GM12874 (cell line): ENCODE measurements at regions not wholly inside any gene's neighbourhood (a gene's known extent, or its start where the extent isn't known, plus 50 kb on each side); places are given as distances from the start of the nearest gene placed in this dataset.

Experiments
- CTCF ChIP-seq: IDR thresholded peaks from 2 replicates; pipeline ENCODE4 v1.5.1; 2011; ENCODE audit warnings: low read depth, mild to moderate bottlenecking, control low read depth, low read length, moderate library complexity; ENCODE audit not compliant: insufficient read depth

- no peak for TF ChIP-seq CTCF
These were observed 2144.7 kb downstream of the PCDH7 start for GRCh38 chr4:32864713-32865351.

- no peak for TF ChIP-seq CTCF
These were observed 2156.4 kb downstream of the PCDH7 start for GRCh38 chr4:32876546-32876945.

- TF ChIP-seq CTCF, result no peak
These were observed 2159.7 kb downstream of the PCDH7 start for GRCh38 chr4:32879913-32880312.

- TF ChIP-seq CTCF, result no peak
These were observed 2164.0 kb downstream of the PCDH7 start for GRCh38 chr4:32884198-32884597.

- TF ChIP-seq CTCF, result no peak
These were observed 2170.2 kb downstream of the PCDH7 start for GRCh38 chr4:32890398-32890797.

- TF ChIP-seq CTCF, result no peak
These were observed 2188.9 kb downstream of the PCDH7 start for GRCh38 chr4:32909053-32909452.

GRCh38 chr4:32909736-32910135, 2189.6 kb downstream of the PCDH7 start:
- TF ChIP-seq CTCF, result no peak
